ENCODE measurements at regions not wholly inside any gene's neighbourhood (a gene's known extent, or its start where the extent isn't known, plus 50 kb on each side); places are given as distances from the start of the nearest gene placed in this dataset.

GRCh38 chr2:226418521-226418920 lies 381.1 kb downstream of the IRS1 start (continued):
- TF ChIP-seq ZNF462 (CRISPR knock-in tag; IDR thresholded peaks at IDR 0.05) (no peak), EZH2phosphoT487 (IDR thresholded peaks at IDR 0.05; ENCODE audit: unreplicated experiment) (no peak), ZNF114 (CRISPR knock-in tag; IDR thresholded peaks at IDR 0.05) (no peak), NANOG (IDR thresholded peaks at IDR 0.05; ENCODE audit: borderline replicate concordance) (no peak), STAT1 (IDR thresholded peaks at IDR 0.05; ENCODE audit: unreplicated experiment) (no peak), CREB1 (CRISPR knock-in tag; IDR thresholded peaks at IDR 0.05; ENCODE audit: low read depth) (no peak)

GRCh38 chr2:226414335-226414734 lies 385.3 kb downstream of the IRS1 start:
- TF ChIP-seq NANOG (IDR thresholded peaks at IDR 0.05; ENCODE audit: borderline replicate concordance) (no peak), STAT1 (IDR thresholded peaks at IDR 0.05; ENCODE audit: unreplicated experiment) (no peak)
- Mint-ChIP-seq H3K4me1 (no peaks in the 10 kb centered on the region), H3K36me3 (ENCODE audit: low read depth) (no peaks in the 10 kb centered on the region), H3K4me3 (no peak overlapping the region), H3K9me3 (no peaks in the 10 kb centered on the region; the same call in 2 of the 3 replicates), H3K27ac (no peak overlapping the region), H3K27me3 (ENCODE audit: insufficient read depth, low read depth, poor library complexity) (no peaks in the 10 kb centered on the region)
- H3K79me2 ChIP-seq (replicated peaks; ENCODE audit: insufficient read depth) = no peaks in the 10 kb centered on the region
- H3K4me3 ChIP-seq = no peak overlapping the region
- no peaks in the 10 kb centered on the region for H4K20me1 ChIP-seq (replicated peaks; ENCODE audit: insufficient read depth)
- no peaks in the 10 kb centered on the region for H3K4me1 ChIP-seq (ENCODE audit: insufficient read depth)
- no peak overlapping the region for H3K27ac ChIP-seq (ENCODE audit: low read depth)
- no peak overlapping the region for H3K4me2 ChIP-seq
- no peaks in the 10 kb centered on the region for H3K36me3 ChIP-seq (ENCODE audit: insufficient read depth)
- no peak for DNase-seq (ENCODE audit: low spot score)
- peaks cover 16% of the 10 kb centered on the region for H3K9me2 ChIP-seq (ENCODE audit: insufficient read depth)
- H3F3A ChIP-seq (replicated peaks; ENCODE audit: low read depth) = no peaks in the 10 kb centered on the region
- no peaks in the 10 kb centered on the region for H3K27me3 ChIP-seq (ENCODE audit: insufficient read depth)
- ATAC-seq = no peak
- H2AFZ ChIP-seq = no peak overlapping the region; the same call in 1 of the 2 replicates
